NCI-H2107 treated with DMSO at 0.1 percent for 48 hours (cell line): ENCODE measurements at regions not wholly inside any gene's neighbourhood (a gene's known extent, or its start where the extent isn't known, plus 50 kb on each side); places are given as distances from the start of the nearest gene placed in this dataset.

Experiments
- DNase-seq: peaks from one replicate; lab custom pipeline; 2025; ENCODE audit not compliant: unreplicated experiment; lab: John Stamatoyannopoulos, UW

DNA sequence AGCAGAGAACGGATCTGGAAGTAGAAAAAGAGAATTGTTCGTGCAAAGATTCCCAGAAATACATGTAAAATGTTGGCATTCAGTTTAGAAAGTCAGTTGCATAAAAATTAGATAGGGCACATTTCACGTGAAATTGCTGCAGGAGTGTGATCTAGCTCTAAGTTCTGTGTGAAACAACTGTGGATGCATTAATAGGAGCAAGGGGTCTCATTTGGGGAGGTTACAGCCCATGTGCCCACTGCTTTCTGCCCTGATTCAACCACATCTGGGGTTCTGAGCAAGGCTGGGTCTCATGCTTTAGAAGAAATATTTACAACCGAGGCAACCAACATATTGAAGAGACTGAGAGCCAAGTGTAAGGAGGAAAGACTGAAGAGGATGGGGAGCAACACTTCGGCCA lies 639.0 kb downstream of the BCOR start:
- DNase-seq = no peak

DNA sequence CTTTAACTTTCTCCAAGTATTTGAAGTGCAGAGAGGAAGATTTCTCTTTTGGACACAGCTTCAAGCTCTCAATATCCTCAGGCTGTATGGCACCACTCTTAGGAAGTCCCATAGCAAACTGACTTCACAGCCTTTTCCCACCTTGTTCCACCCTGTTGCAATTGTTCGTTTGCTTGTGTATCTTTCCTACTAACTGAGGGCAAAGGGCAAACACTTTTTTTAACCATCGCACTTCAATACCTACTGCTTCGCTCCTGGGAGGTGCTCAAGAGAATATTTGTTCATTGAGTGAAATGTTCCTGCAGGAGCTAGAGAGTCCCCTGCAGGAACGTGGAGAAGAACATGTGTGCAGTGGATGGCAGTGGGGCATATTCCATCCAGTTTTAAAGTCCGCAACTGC lies 638.6 kb downstream of the BCOR start:
- DNase-seq = no peak

DNA sequence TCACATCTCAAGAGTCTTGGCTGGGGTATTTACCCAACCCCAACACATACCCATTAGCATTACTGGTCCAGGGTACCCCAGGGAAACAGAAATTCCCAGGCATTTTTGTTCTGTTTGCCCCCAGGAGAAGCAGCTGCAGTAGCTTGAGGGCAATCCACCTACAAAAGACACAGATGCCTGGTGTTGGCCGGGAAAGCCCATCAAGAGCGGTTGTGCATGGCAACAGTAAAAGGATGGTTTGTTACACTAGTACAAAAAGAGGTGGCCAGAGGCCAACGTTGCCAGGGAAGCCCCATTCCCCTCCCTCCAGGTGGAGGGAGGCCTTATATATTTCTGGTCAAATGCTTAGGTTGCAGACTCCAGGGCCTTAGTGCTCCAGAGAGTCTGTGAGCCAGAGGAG lies 637.8 kb downstream of the BCOR start:
- DNase-seq = no peak

DNA sequence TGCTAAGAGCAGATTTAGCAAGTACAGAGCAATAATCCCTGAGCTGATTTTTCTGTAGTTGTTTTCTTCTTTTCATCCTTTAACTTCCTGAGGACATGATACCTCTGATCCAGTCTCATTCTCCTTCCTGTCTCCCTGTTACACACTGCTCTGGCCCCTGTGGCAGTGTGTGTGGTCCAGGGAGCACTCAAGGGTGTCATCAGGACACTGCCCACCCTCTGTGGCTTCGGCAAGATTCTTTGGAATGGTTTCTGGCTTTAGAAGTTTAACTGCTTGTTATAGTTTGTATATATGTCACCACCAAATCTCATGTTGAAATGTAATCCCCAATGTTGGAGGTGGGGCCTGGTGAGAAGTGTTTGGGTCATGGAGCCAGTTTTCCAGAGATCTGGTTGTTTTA lies 637.3 kb downstream of the BCOR start:
- DNase-seq = no peak

DNA sequence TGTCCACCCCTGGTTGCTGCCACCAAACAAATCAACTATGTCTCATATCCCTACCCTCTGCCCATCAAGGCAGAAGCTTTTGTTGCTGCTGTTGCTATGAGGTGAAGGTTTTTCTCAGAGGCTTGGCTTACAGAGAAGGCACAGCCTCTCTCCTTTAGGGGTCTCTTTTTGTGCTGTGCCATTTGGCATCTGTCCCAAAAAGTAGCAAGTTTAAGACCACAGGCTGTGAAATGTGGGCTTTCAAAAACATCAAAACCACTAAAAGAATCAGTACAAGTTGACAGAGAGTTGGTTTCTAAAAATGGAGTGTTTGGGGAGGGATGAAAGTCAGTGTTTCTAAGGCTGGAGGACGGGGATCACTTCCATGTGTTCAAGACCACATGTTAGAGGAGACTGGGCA lies 634.9 kb downstream of the BCOR start:
- DNase-seq = no peak

DNA sequence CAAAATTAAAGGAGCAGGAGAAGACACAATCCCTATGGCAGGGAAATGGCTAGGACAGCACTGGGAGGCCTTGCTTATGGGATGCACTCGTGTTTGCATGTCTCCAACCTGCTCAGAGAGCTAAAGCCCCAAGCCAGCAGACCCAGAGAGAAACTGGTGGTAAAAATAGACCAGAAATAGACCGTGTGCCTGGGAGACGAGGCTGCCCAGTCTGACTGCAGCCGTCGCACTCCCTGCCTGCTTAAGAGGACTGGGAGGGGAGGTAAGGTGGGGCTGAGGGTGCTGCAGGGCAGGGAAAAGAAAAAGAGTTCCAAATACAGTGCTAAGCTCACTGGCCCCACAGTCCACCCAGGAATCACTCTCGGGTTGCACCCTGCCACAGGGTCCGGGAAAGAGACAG lies 633.5 kb downstream of the BCOR start:
- no peak for DNase-seq

DNA sequence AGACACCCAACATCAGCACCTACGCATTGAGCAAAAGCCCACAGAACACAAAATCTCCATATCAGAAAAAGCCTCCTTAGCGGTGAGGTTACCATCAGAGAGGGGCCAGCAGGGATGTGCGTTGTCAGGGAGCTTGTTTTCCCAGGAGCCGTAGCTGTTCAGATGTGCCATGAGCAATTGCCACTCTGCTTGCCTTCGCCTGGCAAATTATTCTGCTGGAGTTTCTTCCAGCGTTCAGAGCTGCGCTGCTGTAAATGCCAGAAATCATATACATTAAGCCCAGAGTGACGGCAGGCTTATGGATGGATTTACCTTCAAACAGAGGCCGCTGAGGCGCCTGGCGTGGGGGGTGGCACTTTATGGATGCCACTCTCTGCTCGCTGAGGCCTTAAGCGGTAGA lies 632.3 kb downstream of the BCOR start:
- no peak for DNase-seq

GRCh38 chrX:39465906-39466305 lies 631.9 kb downstream of the BCOR start:
- DNase-seq = no peak

DNA sequence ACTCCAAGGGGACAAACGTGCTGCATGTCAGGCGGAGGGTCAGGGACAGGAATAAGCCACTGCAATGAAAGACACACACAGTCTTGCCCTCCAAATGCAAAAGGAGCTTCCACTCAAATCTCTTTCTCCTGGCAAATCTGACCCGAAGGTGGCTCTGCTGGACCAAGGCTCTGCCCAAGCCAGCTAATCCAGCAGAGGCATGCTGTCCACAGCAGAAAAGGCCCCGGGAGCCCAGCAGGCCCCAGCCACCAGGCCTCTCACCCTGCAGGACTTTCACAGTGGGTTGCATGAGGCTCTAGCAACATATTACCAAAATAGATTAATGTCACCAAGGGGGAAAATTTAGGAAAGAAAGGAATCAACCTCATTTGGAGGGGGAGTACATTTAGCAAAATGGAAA lies 628.6 kb downstream of the BCOR start:
- DNase-seq = no peak

- DNase-seq = no peak
Observed at GRCh38 chrX:39470588-39471407, 627.0 kb downstream of the BCOR start.

DNA sequence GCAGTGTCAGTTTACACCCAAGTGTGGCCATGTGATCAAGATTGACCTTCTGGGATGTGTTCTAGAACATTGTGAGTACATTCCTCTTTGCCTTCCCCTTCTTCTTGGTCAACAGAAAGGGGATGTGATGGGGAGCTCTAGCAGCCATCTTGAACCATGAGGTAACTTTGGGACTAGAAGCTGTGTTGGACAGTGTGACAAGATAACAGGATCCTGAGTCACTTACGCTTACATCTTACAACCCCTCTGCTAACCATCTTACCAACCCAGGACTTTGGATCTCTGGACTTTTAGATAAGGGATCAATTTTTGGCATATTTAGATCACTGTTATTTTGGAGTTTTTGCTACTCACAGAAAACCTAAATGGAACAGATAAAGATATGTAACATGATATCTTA lies 625.6 kb downstream of the BCOR start:
- no peak for DNase-seq

DNA sequence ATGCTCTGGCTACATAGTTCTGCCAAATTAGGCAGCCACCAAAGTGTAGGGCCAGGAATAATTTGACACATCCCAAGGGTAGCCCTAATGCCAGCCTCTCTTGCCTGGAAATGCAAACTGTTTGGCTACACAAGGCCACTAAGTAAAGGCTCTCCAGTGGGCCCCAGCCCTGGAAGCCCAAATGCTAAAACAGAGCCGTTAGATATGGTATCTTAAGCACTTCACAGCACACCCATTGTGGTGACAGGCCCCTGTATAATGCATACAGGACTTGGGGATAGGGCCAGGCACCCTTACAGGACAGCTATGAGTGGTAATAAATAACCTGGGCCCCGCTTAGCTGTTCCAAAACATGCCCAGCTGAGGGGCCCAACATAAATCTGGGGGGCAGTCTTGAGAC lies 623.9 kb downstream of the BCOR start:
- no peak for DNase-seq

GRCh38 chrX:39475372-39475771 lies 622.4 kb downstream of the BCOR start:
- DNase-seq = peak; percentile 17

DNA sequence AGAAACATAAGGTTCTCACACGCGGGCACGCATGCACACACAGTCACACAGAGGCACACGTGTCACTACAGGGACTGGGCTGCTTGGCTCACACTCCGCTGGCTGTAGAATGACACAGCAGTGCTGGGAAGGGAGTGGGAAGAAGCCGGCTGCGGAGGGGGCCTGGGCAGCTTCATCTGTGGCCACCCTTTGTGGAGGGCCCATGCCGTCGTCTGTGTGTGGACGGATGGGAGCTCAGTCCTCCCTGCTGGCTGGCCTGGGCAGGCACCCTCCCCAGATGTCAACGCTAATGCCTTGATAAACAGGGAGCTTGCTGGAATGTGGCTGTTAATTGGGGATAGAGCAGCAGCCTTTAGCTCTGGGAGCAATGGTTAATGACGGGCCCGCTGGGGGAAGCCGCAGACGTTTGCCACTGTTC lies 621.1 kb downstream of the BCOR start:
- no peak for DNase-seq

- no peak for DNase-seq
Observed at GRCh38 chrX:39477031-39477761, 620.6 kb downstream of the BCOR start.

GRCh38 chrX:39477762-39478120 lies 620.0 kb downstream of the BCOR start:
- no peak for DNase-seq

DNA sequence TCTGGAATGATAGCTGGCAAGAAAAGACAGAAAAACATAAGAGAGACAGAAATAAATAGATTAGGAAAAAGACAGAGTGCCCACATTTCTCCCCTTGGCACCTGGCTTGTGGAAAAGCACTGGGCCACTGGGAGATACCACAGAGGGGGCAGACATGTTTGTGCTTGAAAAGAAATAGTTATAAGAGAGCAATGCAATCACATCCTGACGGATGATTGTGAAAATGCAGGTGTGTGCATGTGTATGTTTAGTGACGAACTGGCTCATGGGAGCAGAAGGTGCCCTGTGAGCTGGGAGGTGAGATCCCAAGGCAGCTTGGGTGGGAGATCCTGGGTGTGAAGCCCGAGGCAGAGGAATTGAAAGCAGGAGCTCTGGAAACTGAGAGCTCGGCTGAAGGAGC lies 617.9 kb downstream of the BCOR start:
- no peak for DNase-seq

GRCh38 chrX:39480963-39481362 lies 616.8 kb downstream of the BCOR start:
- DNase-seq = no peak

DNA sequence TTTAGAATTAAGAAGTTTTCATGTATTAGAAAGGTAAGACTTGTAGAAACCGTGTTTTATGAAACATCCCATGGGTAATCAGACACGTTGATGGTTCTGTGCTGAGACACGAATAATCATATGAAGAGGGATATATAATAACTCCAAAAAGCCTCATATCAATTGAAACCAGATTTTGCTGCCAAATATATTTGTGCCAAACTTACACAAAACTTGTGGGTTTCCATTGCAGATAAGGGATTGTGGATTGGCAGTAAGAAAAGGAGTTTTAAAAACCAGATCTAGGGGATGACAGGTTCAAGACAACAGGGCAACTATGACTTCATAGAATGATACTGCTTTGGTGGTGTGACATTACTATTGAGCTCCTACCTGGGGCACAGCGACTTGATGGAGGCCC lies 616.1 kb downstream of the BCOR start:
- DNase-seq = no peak

DNA sequence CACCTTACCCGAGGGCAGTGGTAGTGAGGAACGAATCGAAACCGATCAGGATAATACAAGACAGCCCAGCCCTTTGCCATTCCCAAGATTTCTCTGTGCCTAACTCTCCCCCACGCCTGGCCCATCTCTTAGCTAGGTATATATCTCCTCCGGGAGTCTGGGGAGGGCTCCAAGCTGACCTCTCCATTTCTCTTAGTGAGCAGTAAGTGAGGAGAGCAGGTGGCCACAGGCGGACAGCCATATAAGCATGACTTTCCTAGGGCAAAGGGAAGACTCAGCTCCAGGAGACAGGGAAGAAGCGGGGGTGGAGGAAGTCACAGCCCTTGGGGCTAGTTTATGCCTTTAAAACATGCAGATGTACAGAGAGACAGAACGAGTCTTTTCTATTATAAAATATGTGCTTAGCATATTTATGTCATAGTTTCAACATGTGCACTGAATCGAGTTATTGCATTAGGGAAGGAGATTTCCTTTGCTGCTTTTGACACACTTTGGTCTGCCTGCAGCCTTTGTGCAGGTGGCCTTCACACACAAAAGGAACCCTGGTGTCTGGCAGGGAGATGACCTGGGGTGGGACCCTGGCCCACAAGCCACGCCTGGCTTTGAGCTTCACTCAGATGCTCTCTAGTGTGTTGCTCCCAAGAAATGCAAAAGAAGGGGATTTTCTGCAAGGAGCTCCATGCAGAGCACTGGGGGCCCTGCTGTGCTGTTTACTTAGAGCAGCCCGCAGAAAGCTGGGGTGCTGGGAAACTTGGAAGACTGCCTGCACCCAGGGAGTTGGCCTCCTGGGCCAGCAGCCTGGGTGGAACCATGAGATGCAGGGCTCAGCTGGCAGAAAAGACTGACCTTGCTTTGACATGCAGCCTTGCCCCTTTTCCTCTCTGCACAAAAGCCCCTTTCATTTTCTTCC lies 613.3 kb downstream of the BCOR start:
- DNase-seq = no peak

- DNase-seq = no peak
Observed at GRCh38 chrX:39487166-39487968, 610.4 kb downstream of the BCOR start.
